ENCODE measurements at regions not wholly inside any gene's neighbourhood (a gene's known extent, or its start where the extent isn't known, plus 50 kb on each side); places are given as distances from the start of the nearest gene placed in this dataset.

- intact Hi-C loops (cut with DNase I; ENCODE audit: low total_unique reads): loop anchor here (10.0 kb wide), 1 partner anchor 52 kb away; no protein-coding TSS in a partner anchor
- peaks cover 0 to 8% of the 10 kb centered on the region in 2 donors for H3K4me1 ChIP-seq
- no peak overlapping the region for H3K4me3 ChIP-seq
- DNase-seq: no peak
- no peaks in the 10 kb centered on the region for H3K36me3 ChIP-seq
- TF ChIP-seq CTCF (IDR thresholded peaks at IDR 0.05) (no peak), POLR2A (IDR thresholded peaks at IDR 0.05) (no peak)
- no peak overlapping the region for H3K27ac ChIP-seq
- H3K9me3 ChIP-seq: no peaks in the 10 kb centered on the region
- H3K27me3 ChIP-seq: no peaks in the 10 kb centered on the region
These were observed 122.5 kb upstream of the MAP1LC3B2 start for GRCh38 chr12:116436561-116437249.

DNA sequence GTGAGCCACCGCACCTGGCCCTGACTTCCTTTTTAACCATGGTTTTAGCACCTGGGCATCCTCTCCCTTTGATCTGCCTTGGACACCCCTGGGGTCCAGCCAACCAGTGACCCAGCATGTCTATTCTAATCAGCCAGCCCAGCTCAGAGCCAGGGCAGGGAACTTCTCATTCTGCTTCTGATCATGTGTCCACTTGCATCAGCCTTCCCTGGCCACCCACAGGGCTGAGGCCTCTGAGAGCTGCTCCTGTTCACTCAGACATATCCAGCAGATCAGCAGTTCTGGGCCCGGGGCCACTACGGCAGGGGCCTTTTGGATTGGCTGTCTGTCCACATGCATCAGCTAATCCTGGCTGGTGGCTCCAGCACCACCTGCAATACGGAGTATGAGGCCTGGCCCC lies 117.9 kb upstream of the MAP1LC3B2 start:
- Histone ChIP-seq H3K27me3 (no peaks in the 10 kb centered on the region), H3K4me1 (no peaks in the 10 kb centered on the region), H3K9me3 (no peaks in the 10 kb centered on the region), H3K27ac (no peak overlapping the region), H3K36me3 (no peaks in the 10 kb centered on the region), H3K4me3 (no peak overlapping the region)
- intact Hi-C loops (cut with DNase I; ENCODE audit: low total_unique reads): no loop called here
- no peak for TF ChIP-seq CTCF (IDR thresholded peaks at IDR 0.05)
- TF ChIP-seq POLR2A (IDR thresholded peaks at IDR 0.05): no peak
- DNase-seq: no peak

- Histone ChIP-seq H3K4me1 (no peaks in the 10 kb centered on the region), H3K27me3 (no peaks in the 10 kb centered on the region), H3K4me3 (no peak overlapping the region), H3K9me3 (no peaks in the 10 kb centered on the region), H3K27ac (no peak overlapping the region), H3K36me3 (no peaks in the 10 kb centered on the region)
- intact Hi-C loops (cut with DNase I; ENCODE audit: low total_unique reads): no loop called here
- no peak for DNase-seq
- TF ChIP-seq POLR2A (IDR thresholded peaks at IDR 0.05) (no peak), CTCF (IDR thresholded peaks at IDR 0.05) (no peak)
These were observed 116.9 kb upstream of the MAP1LC3B2 start for GRCh38 chr12:116442304-116442703.

DNA sequence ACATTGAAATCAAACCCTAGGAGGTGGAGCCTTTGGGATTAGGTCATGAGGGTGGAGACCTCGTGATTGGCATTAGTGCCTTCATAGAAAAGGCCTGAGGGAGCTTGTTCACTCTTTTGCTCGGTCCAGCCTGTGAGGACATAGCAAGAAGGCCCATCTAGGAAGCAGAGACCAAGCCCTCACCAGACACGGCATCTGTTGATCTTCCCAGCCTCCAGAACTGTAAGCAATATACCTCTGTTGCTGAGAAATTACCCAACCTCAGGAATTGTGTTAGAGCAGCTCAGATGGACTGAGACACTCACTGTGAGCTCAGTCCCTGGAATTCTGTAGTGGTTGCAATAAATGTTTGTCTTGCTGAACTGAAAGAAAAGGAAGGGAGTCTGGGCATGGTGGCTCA lies 116.2 kb upstream of the MAP1LC3B2 start:
- H3K4me1 ChIP-seq: no peaks in the 10 kb centered on the region
- H3K27ac ChIP-seq: no peak overlapping the region
- H3K9me3 ChIP-seq: no peaks in the 10 kb centered on the region
- H3K27me3 ChIP-seq: no peaks in the 10 kb centered on the region
- no peak overlapping the region for H3K4me3 ChIP-seq
- no peak for DNase-seq
- no peak for TF ChIP-seq CTCF (IDR thresholded peaks at IDR 0.05)
- TF ChIP-seq POLR2A (IDR thresholded peaks at IDR 0.05): no peak
- H3K36me3 ChIP-seq: no peaks in the 10 kb centered on the region
- intact Hi-C loops (cut with DNase I; ENCODE audit: low total_unique reads): no loop called here

GRCh38 chr12:116443821-116444589 lies 115.2 kb upstream of the MAP1LC3B2 start:
- Histone ChIP-seq H3K4me3 (no peak overlapping the region), H3K4me1 (no peaks in the 10 kb centered on the region), H3K36me3 (no peaks in the 10 kb centered on the region), H3K27me3 (no peaks in the 10 kb centered on the region), H3K27ac (peak overlapping the region; percentile 64 to 75), H3K9me3 (no peaks in the 10 kb centered on the region)
- no peak for TF ChIP-seq POLR2A (IDR thresholded peaks at IDR 0.05)
- intact Hi-C loops (cut with DNase I; ENCODE audit: low total_unique reads): no loop called here
- peak; percentile 44 to 55 for DNase-seq
